Keratinocyte (primary cell): ENCODE measurements at regions not wholly inside any gene's neighbourhood (a gene's known extent, or its start where the extent isn't known, plus 50 kb on each side); places are given as distances from the start of the nearest gene placed in this dataset.

Experiments used
- DNase-seq: peaks from one replicate; pipeline ENCODE4 v3.0.0-alpha.2; 2011; ENCODE audit warnings: low read depth, missing footprints, low spot score
- FAIRE-seq: peaks from 2 replicates; lab custom pipeline; 2011; peaks lifted over from hg19 to GRCh38; lab: Jason Lieb, UNC
- H2AFZ ChIP-seq: 2 replicates; pipeline ENCODE4 v1.6.0; 2012; ENCODE audit warnings: low read length, control low read depth, inconsistent platforms; ENCODE audit not compliant: control insufficient read depth
- H3K27ac ChIP-seq: 2 replicates; pipeline ENCODE4 v1.5.1; 2011; ENCODE audit warnings: low read length; ENCODE audit not compliant: control insufficient read depth, insufficient read depth
- H3K27me3 ChIP-seq: 3 replicates; pipeline ENCODE4 v1.6.0; 2011; ENCODE audit warnings: low read length; ENCODE audit not compliant: control insufficient read depth, insufficient read depth; ENCODE audit errors: extremely low read depth
- H3K36me3 ChIP-seq, 2 experiments: 2 replicates in 1 of 2; 3 replicates in 1 of 2; pipeline ENCODE4 v1.5.1; 2011; ENCODE audit warnings: low read length in 2 of 2, mild to moderate bottlenecking in 1 of 2; ENCODE audit not compliant: control insufficient read depth in 2 of 2, insufficient read depth in 2 of 2; ENCODE audit errors: extremely low read depth in 1 of 2
- H3K4me1 ChIP-seq: 3 replicates; pipeline ENCODE4 v1.5.1; 2011; ENCODE audit warnings: low read length; ENCODE audit not compliant: control insufficient read depth, insufficient read depth; ENCODE audit errors: extremely low read depth
- H3K4me2 ChIP-seq: 3 replicates; pipeline ENCODE4 v1.6.0; 2011; ENCODE audit warnings: low read depth, low read length; ENCODE audit not compliant: control insufficient read depth, insufficient read depth; ENCODE audit errors: extremely low read depth
- H3K4me3 ChIP-seq, 3 experiments: fragments of 200-600 bp in 1 of 3; sonication (generic) in 1 of 3; 2 replicates in 2 of 3; 3 replicates in 1 of 3; pipeline ENCODE4 v1.5.1; 2011 to 2016; ENCODE audit warnings: low read length in 3 of 3, mild to moderate bottlenecking in 3 of 3, control low read depth in 2 of 3, inconsistent platforms in 1 of 3, low read depth in 1 of 3, mixed read lengths in 1 of 3, mixed run types in 1 of 3, moderate library complexity in 1 of 3; ENCODE audit not compliant: control insufficient read depth in 2 of 3, insufficient read depth in 2 of 3; ENCODE audit errors: extremely low read depth in 1 of 3
- H3K79me2 ChIP-seq: 2 replicates; pipeline ENCODE4 v1.6.0; 2012; ENCODE audit warnings: low read length; ENCODE audit not compliant: control insufficient read depth, insufficient read depth
- H3K9ac ChIP-seq: 3 replicates; pipeline ENCODE4 v1.6.0; 2011; ENCODE audit warnings: low read length; ENCODE audit not compliant: control insufficient read depth, insufficient read depth; ENCODE audit errors: extremely low read depth
- H3K9me1 ChIP-seq: 3 replicates; pipeline ENCODE4 v1.6.0; 2011; ENCODE audit warnings: low read length; ENCODE audit not compliant: control insufficient read depth, insufficient read depth; ENCODE audit errors: extremely low read depth
- H3K9me3 ChIP-seq: 2 replicates; pipeline ENCODE4 v1.5.1; 2012; ENCODE audit warnings: low read depth, low read length; ENCODE audit not compliant: control insufficient read depth
- H4K20me1 ChIP-seq: 3 replicates; pipeline ENCODE4 v1.6.0; 2011; ENCODE audit warnings: low read length; ENCODE audit not compliant: control insufficient read depth, insufficient read depth; ENCODE audit errors: extremely low read depth
- CTCF ChIP-seq, 3 experiments: IDR thresholded peaks in 1 of 3; conservative IDR thresholded peaks in 1 of 3; optimal IDR thresholded peaks in 1 of 3; 2 replicates in 2 of 3; 3 replicates in 1 of 3; pipeline versions ENCODE3 to v1.5.1; 2011; ENCODE audit warnings: low read length in 3 of 3, mild to moderate bottlenecking in 3 of 3, moderate library complexity in 2 of 3, control low read depth in 1 of 3, inconsistent platforms in 1 of 3; ENCODE audit not compliant: insufficient read depth in 2 of 3; ENCODE audit errors: extremely low read depth in 1 of 3
- EZH2 ChIP-seq: IDR thresholded peaks from one replicate; pipeline ENCODE4 v1.6.1; 2012; ENCODE audit warnings: inconsistent platforms, mild to moderate bottlenecking, low read length, moderate library complexity
- dilution Hi-C: fragments of 300-500 bp; cut with MboI; formaldehyde crosslinking; loops from one replicate; pipeline ENCODE4 v1.7.0; 2020; ENCODE audit warnings: low sequenced_read_pairs; ENCODE audit not compliant: extremely low pct_ligation_motif_present

- Histone ChIP-seq H3K4me1 (no peaks in the 10 kb centered on the region), H3K4me2 (no peak overlapping the region), H3K27me3 (no peaks in the 10 kb centered on the region), H3K9me1 (no peaks in the 10 kb centered on the region), H3K27ac (no peak overlapping the region), H3K79me2 (no peaks in the 10 kb centered on the region), H2AFZ (no peak overlapping the region), H3K4me3 (no peak overlapping the region), H4K20me1 (no peaks in the 10 kb centered on the region), H3K9ac (no peak overlapping the region), H3K9me3 (no peaks in the 10 kb centered on the region), H3K36me3 (no peaks in the 10 kb centered on the region)
- dilution Hi-C loops, result no loop called here
- no peak for FAIRE-seq
- TF ChIP-seq EZH2, result no peak
- TF ChIP-seq CTCF (optimal IDR thresholded peaks at IDR 0.05 in 1 of 3, IDR thresholded peaks at IDR 0.05 in 1 of 3, conservative IDR thresholded peaks at IDR 0.05 in 1 of 3; ENCODE audit: extremely low read depth in 1 of 3, insufficient read depth in 2 of 3, low read length in 3 of 3), result no peak
- DNase-seq, result no peak
Measured at GRCh38 chr4:59127743-59128142, 2017.6 kb upstream of the IGFBP7 start.

- Histone ChIP-seq H3K4me3 (no peak overlapping the region), H4K20me1 (no peaks in the 10 kb centered on the region), H3K9ac (no peak overlapping the region), H3K36me3 (no peaks in the 10 kb centered on the region), H3K4me1 (no peaks in the 10 kb centered on the region), H3K27ac (no peak overlapping the region), H3K79me2 (no peaks in the 10 kb centered on the region), H3K9me1 (no peaks in the 10 kb centered on the region), H3K27me3 (no peaks in the 10 kb centered on the region), H3K4me2 (no peak overlapping the region), H2AFZ (no peak overlapping the region), H3K9me3 (no peaks in the 10 kb centered on the region)
- dilution Hi-C loops, result no loop called here
- no peak for DNase-seq
- TF ChIP-seq CTCF (optimal IDR thresholded peaks at IDR 0.05 in 1 of 3, IDR thresholded peaks at IDR 0.05 in 1 of 3, conservative IDR thresholded peaks at IDR 0.05 in 1 of 3; ENCODE audit: extremely low read depth in 1 of 3, insufficient read depth in 2 of 3, low read length in 3 of 3), result no peak
- TF ChIP-seq EZH2, result no peak
- no peak for FAIRE-seq
Measured at GRCh38 chr4:59135248-59135985, 2025.2 kb upstream of the IGFBP7 start.
